ENCODE measurements at regions not wholly inside any gene's neighbourhood (a gene's known extent, or its start where the extent isn't known, plus 50 kb on each side); places are given as distances from the start of the nearest gene placed in this dataset.
"Not testable (repeated sequence)": the region's sequence is repeated elsewhere in the genome, so short reads cannot be mapped to it uniquely, and the experiment has no call there.

GRCh38 chr3:66552846-66553245, 52.0 kb upstream of the LRIG1 start:
- no peak for DNase-seq

GRCh38 chr3:66553441-66554113, 52.8 kb upstream of the LRIG1 start:
- no peak for DNase-seq

GRCh38 chr3:66554178-66554577, 53.4 kb upstream of the LRIG1 start:
- DNase-seq = no peak

- no peak for DNase-seq
Observed at GRCh38 chr3:66555214-66555844, 54.5 kb upstream of the LRIG1 start.

GRCh38 chr3:66557170-66557569, 56.3 kb upstream of the LRIG1 start:
- DNase-seq = no peak

- not testable (repeated sequence) for DNase-seq
Observed at GRCh38 chr3:66559924-66560323, 59.1 kb upstream of the LRIG1 start.

GRCh38 chr3:66561367-66561766, 60.5 kb upstream of the LRIG1 start:
- no peak for DNase-seq

- no peak for DNase-seq
Observed at GRCh38 chr3:66565301-66565700, 64.5 kb upstream of the LRIG1 start.

GRCh38 chr3:66567077-66567476, 66.3 kb upstream of the LRIG1 start:
- no peak for DNase-seq

- no peak for DNase-seq
Observed at GRCh38 chr3:66572090-66572675, 71.4 kb upstream of the LRIG1 start.

- DNase-seq = peak; percentile 38
Observed at GRCh38 chr3:66572938-66573710, 72.3 kb upstream of the LRIG1 start.

GRCh38 chr3:66574091-66574490, 73.3 kb upstream of the LRIG1 start:
- DNase-seq = no peak

GRCh38 chr3:66577426-66578203, 76.8 kb upstream of the LRIG1 start:
- DNase-seq = no peak

GRCh38 chr3:66581256-66581655, 80.4 kb upstream of the LRIG1 start:
- DNase-seq = no peak

- DNase-seq = peak; percentile 7
Observed at GRCh38 chr3:66582721-66583423, 82.0 kb upstream of the LRIG1 start.

- DNase-seq = no peak
Observed at GRCh38 chr3:66583424-66584040, 82.7 kb upstream of the LRIG1 start.

GRCh38 chr3:66585520-66586095, 84.8 kb upstream of the LRIG1 start:
- DNase-seq = no peak

GRCh38 chr3:66586853-66587252, 86.0 kb upstream of the LRIG1 start:
- no peak for DNase-seq

- DNase-seq = no peak
Observed at GRCh38 chr3:66588340-66588847, 87.6 kb upstream of the LRIG1 start.

- DNase-seq = no peak
Observed at GRCh38 chr3:66592016-66592761, 91.4 kb upstream of the LRIG1 start.

All from RPMI8226 (cell line).